ENCODE measurements at regions not wholly inside any gene's neighbourhood (a gene's known extent, or its start where the extent isn't known, plus 50 kb on each side); places are given as distances from the start of the nearest gene placed in this dataset.
"Not testable (repeated sequence)": the region's sequence is repeated elsewhere in the genome, so short reads cannot be mapped to it uniquely, and the experiment has no call there.

- POLR2A ChIA-PET = interaction anchor here (0.7 kb wide), 1 partner anchor 237 kb away, joined by 3 read pairs; no protein-coding TSS in a partner anchor
- CTCF ChIA-PET = not testable (repeated sequence)
Observed at GRCh38 chr2:76697439-76697838, 824.7 kb downstream of the LRRTM4 start.

DNA sequence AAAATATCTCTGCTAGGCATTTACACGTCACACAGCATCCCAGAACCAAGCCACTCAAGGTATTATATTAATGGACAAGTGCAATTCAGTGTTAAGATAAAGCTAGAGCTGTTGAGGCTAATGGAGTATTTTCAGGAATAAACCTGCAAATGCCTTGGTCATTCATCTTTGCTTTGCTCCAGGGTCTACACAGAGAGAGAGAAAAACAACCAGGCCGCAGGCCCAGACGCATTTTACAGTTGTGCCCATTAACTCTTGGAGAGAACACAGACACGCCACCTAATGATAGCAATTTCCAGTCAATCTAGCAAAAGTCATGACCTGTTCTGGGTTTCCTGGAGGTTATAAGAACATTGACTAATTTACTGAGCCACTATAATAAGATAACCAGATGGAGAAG is 829.3 kb downstream of the LRRTM4 start:
- ChIA-PET POLR2A (no interaction called here), CTCF (no interaction called here)

DNA sequence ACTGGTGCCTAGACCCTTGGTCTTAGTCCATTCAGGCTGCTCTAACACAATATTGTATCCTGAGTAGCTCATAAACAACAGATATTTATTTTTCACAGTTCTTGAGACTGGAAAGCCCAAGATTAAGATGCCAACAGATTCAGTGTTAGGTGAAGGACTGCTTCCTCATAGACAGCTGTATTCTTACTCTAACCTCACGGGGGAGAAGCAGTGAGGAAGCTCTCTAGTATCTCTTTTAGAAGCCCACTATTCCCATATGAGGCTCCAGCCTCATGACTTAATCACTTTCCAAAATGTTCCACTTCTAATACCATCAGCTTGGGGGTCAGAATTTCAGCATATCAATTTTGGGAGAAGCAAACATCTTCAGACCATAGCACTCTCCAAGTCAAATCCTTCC is 833.4 kb downstream of the LRRTM4 start:
- CTCF ChIA-PET = no interaction called here
- POLR2A ChIA-PET = no interaction called here

GRCh38 chr2:76687923-76688322 is 834.3 kb downstream of the LRRTM4 start:
- ChIA-PET POLR2A (no interaction called here), CTCF (no interaction called here)

DNA sequence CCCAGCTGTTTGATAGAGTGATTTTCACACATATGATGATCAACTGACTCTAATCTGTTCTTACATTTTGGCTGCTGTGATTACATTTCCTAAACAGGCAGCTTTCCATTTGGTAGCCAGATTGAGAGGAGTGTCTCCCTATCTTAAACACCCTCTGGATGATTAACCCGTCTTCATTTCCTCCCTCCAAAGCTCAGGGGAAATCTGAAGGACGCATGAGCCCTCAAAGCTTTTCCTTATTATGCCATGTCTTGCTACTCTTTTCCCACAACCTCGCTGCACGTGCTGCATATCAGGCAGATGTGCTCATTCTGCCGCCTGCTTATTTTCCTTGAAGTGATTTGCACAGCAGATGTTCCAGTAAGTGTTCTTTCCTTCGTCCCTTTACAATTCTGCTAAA is 837.4 kb downstream of the LRRTM4 start:
- ChIA-PET CTCF (no interaction called here), POLR2A (no interaction called here)

GRCh38 chr2:76679025-76679396 is 843.2 kb downstream of the LRRTM4 start:
- CTCF ChIA-PET = no interaction called here
- POLR2A ChIA-PET = no interaction called here

DNA sequence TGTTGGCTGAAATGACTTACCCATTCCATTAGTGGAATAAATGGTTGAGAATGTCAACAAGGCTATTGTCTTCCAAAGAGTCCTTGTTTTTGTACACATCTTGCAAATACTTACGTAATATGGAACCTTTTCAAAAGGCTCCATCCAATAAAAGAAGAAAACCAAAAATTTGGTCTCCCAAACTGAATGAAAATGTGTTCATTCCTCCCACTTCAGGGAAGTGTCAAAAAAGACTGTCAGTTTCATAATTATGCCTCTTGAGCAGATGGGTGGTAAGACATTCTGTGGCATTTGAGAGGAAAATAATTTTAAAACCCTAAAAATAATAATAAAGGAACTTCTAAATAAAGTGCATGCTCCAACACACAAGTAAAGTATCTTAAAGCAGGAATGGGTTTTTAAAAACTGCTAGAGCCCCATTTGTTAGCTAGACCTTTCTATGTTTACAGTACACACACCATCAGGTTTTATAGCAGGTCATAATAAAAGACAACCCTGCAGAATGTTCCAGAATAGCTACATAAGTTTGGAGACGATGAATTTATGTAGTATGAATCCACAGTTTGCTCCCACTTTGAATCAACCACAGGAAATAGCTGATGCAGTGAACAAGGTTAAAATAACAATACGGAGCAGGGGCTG is 843.7 kb downstream of the LRRTM4 start:
- POLR2A ChIA-PET = no interaction called here
- CTCF ChIA-PET = no interaction called here

- ChIA-PET POLR2A (no interaction called here), CTCF (no interaction called here)
Observed at GRCh38 chr2:76675212-76675611, 847.0 kb downstream of the LRRTM4 start.

DNA sequence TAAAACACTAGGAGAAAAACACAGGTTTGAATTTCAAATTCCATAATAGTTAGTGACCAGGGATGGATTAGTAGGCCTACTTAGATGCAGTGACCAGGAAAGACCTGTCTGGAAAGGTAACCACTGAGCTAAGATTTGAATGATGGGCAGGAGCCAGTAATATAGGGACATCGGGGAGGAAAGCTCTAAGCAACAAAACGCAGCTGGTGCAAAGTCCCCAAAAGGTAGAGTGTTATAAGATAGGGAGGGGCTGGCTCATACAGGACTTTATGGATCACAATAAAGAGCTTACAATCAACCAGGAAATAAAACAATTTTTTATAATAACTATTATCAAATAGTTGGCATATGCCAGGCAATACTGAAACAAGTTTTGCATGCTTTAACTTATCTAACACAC is 849.4 kb downstream of the LRRTM4 start:
- CTCF ChIA-PET = no interaction called here
- POLR2A ChIA-PET = no interaction called here

GRCh38 chr2:76669966-76670465 is 852.2 kb downstream of the LRRTM4 start:
- ChIA-PET POLR2A (no interaction called here), CTCF (no interaction called here)

DNA sequence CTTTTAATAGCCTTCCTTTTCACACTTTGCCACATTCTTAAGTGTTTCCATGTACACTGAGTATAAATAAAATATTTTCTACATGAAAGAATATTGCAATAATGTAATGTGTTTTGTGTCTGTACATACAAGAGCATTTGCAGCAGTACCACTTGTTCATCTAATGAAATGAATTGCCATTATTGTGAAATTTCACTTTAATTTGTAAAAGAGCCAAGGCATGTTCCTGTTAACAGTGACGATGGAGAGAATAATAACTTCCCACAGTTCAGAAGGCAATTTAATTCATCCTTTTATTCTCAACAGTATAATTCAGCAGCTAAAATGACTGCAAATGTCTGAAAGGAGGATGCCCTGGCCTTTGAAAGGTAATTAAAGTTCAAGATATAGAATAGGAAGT is 853.9 kb downstream of the LRRTM4 start:
- CTCF ChIA-PET = no interaction called here

DNA sequence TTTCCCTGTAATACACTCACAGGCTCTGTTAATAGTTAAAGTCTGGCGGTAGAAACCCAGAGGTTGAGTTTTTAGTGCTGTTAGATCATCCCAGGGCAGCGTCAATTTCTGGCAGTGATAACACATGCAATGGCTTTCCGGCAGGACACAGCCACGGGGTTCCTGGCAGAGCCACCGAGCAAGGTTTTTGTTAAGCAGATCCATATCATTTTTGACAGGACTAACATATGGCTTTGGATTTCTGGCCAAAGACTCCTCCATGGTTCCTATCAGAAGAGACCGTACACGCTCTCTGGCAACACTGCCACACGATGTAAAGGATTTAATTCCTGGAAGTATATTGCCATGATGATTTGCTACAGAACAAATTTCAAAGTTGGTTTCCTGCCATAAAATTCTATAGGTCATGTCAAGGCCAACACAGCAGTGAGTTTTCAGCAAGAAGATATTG is 854.3 kb downstream of the LRRTM4 start:
- POLR2A ChIA-PET = no interaction called here

More for the DNA sequence above, 853.9 kb downstream of the LRRTM4 start:
- POLR2A ChIA-PET = no interaction called here

GRCh38 chr2:76642129-76642528 is 880.0 kb downstream of the LRRTM4 start:
- POLR2A ChIA-PET = no interaction called here
- CTCF ChIA-PET = no interaction called here

More for the DNA sequence above, 854.3 kb downstream of the LRRTM4 start:
- CTCF ChIA-PET = no interaction called here

DNA sequence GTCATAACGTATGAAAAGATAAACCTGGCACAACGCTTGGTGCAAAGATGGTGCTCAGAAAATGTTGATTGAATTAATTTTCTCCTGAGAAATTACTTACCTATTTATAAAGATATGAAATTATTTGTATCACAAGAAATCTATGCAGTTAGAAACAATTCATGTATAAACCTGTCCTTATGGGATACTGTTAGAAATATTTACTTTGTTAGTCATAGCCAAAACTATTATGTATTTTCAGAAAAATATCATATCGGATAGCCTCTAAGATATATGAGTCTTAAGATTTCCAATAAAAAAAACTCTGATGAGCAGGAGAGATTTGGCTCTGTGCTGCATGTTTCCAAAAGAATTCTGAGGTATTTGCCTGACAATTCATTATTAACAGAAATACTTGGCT is 880.7 kb downstream of the LRRTM4 start:
- POLR2A ChIA-PET = no interaction called here
- CTCF ChIA-PET = no interaction called here

DNA sequence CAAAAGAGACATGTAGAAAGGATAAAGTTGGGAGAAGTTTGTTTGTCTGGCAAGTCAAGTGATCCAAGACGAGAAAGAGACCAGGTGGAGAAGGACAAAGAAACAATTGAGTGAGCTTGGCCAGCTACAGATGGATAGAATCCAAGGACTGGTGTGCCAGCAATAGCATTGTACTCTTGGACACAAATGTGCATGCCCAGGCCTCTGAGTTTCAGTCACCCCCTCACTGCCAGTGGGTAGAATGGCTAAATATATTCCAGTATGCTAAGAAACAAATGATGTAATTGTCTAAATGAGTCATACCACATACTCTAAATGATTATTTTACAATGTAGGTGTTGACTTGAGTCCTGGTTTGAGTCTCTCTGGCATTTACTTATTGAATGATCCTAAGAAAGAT is 881.3 kb downstream of the LRRTM4 start:
- ChIA-PET CTCF (no interaction called here), POLR2A (no interaction called here)

GRCh38 chr2:76639171-76639680 is 883.0 kb downstream of the LRRTM4 start:
- ChIA-PET CTCF (no interaction called here), POLR2A (no interaction called here)

DNA sequence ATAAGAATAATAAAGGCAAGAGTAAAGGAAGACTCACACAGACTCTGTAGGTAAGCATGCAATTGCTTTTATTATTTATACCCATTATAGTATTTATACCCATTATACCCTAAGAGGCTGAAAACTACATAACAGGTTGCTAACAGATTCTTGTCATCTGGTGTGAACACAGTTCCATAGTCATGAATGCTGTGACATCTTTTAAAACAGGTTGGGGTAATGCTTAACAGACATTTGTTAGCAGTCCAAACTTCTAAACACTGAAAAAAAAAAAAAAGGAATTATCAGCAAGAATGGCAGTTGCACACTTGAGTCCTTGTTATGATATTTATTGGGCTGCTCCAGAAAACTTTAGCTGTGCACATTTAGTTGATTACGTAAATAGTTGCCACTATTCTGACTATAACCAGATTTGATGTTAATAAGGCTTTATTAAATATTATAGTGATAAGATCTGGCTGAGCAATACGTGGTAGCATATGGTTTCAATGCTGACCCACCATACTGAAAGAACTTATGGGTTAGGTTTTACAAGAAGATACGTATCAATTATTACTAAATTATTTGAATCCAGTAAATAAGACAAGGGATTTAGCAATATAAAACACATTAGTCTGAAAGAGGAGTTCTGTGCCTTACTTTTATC is 888.8 kb downstream of the LRRTM4 start:
- POLR2A ChIA-PET = no interaction called here
- CTCF ChIA-PET = no interaction called here

DNA sequence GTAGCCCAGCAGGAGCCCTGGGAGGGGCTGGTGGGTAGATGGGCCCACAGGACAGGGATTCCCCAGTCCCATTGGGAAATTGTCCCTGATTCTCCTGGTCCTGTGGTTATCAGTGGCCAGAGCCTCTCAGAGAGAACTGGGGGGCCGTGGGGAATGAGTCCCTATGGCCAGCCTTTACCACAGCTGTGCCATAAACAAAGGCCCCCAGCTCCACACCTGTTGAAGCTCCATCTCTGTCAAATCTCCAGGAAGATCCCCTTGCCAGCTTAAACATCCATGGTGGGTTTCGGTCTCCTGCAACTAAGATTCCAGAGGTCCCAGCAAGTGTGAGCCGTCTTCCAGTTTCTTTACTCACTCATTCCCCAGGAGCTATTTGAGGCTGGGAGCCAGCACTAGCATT is 897.1 kb downstream of the LRRTM4 start:
- ChIA-PET CTCF (no interaction called here), POLR2A (no interaction called here)

GRCh38 chr2:76613330-76613729 is 902.6 kb upstream of the GCFC2 start:
- ChIA-PET POLR2A (no interaction called here), CTCF (no interaction called here)

- POLR2A ChIA-PET = no interaction called here
- CTCF ChIA-PET = no interaction called here
Observed at GRCh38 chr2:76612764-76613163, 902.0 kb upstream of the GCFC2 start.

- ChIA-PET POLR2A (no interaction called here), CTCF (no interaction called here)
Observed at GRCh38 chr2:76610451-76610850, 899.7 kb upstream of the GCFC2 start.

All from activated CD8-positive, alpha-beta memory T cell treated with anti-CD3 and anti-CD28 coated beads for 36 hours (primary cell).